Hepatocyte (in vitro differentiated cells): ENCODE measurements at regions not wholly inside any gene's neighbourhood (a gene's known extent, or its start where the extent isn't known, plus 50 kb on each side); places are given as distances from the start of the nearest gene placed in this dataset.

Experiments used
- CTCF ChIP-seq: fragments of 200-600 bp; sonication (generic); IDR thresholded peaks from 2 replicates; pipeline ENCODE4 v1.5.1; 2016; ENCODE audit warnings: antibody characterized with exemption, mild to moderate bottlenecking; ENCODE audit not compliant: poor library complexity
- EZH2 ChIP-seq: fragments of 200-600 bp; sonication (generic); IDR thresholded peaks from 2 replicates; pipeline ENCODE4 v1.6.1; 2016; ENCODE audit warnings: antibody characterized with exemption, mild to moderate bottlenecking, borderline replicate concordance
- EZH2phosphoT487 ChIP-seq: fragments of 200-600 bp; sonication (generic); IDR thresholded peaks from one replicate; pipeline ENCODE4 v1.6.1; 2018; ENCODE audit warnings: antibody characterized with exemption, mild to moderate bottlenecking, low read depth, moderate library complexity; ENCODE audit not compliant: unreplicated experiment, severe bottlenecking

GRCh38 chr6:4522453-4522852, 253.8 kb upstream of the CDYL start:
- TF ChIP-seq EZH2phosphoT487 (no peak), EZH2 (no peak), CTCF (no peak)
